Kidney epithelial cell (primary cell): ENCODE measurements at regions not wholly inside any gene's neighbourhood (a gene's known extent, or its start where the extent isn't known, plus 50 kb on each side); places are given as distances from the start of the nearest gene placed in this dataset.

ENCODE experiments used
- DNase-seq: peaks from one replicate; pipeline ENCODE4 v3.0.0-alpha.2; 2010; ENCODE audit warnings: low read depth
- H3K27me3 ChIP-seq: 2 replicates; pipeline ENCODE4 v1.6.0; 2011; ENCODE audit warnings: low read length; ENCODE audit not compliant: control insufficient read depth, insufficient read depth
- H3K36me3 ChIP-seq: 2 replicates; pipeline ENCODE4 v1.5.1; 2011; ENCODE audit warnings: low read length; ENCODE audit not compliant: control insufficient read depth, insufficient read depth
- H3K4me3 ChIP-seq: 2 replicates; pipeline ENCODE4 v1.5.1; 2011; ENCODE audit warnings: low read depth, mild to moderate bottlenecking, control low read depth, low read length
- TF ChIP-seq, protein P1 (sequence below): IDR thresholded peaks from 2 replicates; pipeline ENCODE4 v1.5.1; 2011; ENCODE audit warnings: mild to moderate bottlenecking, moderate library complexity, low read length, control low read depth, inconsistent platforms; ENCODE audit not compliant: insufficient read depth, poor library complexity, severe bottlenecking

- DNase-seq, result no peak
- H3K4me3 ChIP-seq, result no peak overlapping the region
- no peaks in the 10 kb centered on the region for H3K27me3 ChIP-seq
- H3K36me3 ChIP-seq, result no peaks in the 10 kb centered on the region
- TF ChIP-seq, protein P1, sequence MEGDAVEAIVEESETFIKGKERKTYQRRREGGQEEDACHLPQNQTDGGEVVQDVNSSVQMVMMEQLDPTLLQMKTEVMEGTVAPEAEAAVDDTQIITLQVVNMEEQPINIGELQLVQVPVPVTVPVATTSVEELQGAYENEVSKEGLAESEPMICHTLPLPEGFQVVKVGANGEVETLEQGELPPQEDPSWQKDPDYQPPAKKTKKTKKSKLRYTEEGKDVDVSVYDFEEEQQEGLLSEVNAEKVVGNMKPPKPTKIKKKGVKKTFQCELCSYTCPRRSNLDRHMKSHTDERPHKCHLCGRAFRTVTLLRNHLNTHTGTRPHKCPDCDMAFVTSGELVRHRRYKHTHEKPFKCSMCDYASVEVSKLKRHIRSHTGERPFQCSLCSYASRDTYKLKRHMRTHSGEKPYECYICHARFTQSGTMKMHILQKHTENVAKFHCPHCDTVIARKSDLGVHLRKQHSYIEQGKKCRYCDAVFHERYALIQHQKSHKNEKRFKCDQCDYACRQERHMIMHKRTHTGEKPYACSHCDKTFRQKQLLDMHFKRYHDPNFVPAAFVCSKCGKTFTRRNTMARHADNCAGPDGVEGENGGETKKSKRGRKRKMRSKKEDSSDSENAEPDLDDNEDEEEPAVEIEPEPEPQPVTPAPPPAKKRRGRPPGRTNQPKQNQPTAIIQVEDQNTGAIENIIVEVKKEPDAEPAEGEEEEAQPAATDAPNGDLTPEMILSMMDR, result no peak
These were observed 903.4 kb upstream of the SLC10A2 start for GRCh38 chr13:103969520-103970050.

DNA sequence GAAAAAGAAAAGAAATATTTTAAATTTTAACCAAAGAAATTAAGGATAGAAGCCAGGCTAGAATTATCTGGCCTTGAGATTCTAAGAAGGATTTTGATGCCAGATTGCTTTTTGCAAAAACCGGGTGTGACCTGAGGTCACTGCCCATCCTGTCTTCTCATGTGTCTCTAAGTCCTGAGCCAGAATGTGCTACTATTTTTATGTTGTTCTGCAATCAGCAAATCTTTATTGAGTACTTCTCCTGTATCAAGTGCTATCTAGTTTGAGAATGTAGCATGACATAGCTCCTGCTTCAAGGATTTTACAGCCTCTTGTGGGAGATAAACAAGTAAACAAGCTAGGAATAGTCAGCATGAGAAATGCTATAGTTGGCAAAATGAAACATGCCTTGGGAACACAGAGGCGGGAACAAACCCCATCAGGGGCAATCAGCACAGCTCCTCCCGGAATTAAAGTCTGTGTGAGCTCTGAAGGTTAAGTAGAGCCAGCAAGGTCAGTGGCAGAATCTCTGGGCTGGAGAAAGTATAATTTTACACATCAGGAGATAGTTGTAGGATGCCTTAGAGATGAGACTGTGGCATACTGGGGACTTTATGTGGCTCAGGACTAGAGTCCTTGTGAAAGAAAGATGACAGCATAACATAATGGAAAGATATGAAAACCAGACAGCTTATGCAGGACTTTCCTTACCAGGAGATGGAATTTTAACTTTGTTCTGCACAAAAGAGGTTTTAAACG is 899.5 kb upstream of the SLC10A2 start:
- Histone ChIP-seq H3K36me3 (no peaks in the 10 kb centered on the region), H3K4me3 (no peak overlapping the region), H3K27me3 (no peaks in the 10 kb centered on the region)
- TF ChIP-seq, protein P1, result no peak
- no peak for DNase-seq

GRCh38 chr13:103961784-103962183 is 895.6 kb upstream of the SLC10A2 start:
- Histone ChIP-seq H3K27me3 (no peaks in the 10 kb centered on the region), H3K36me3 (no peaks in the 10 kb centered on the region), H3K4me3 (no peak overlapping the region)
- TF ChIP-seq, protein P1, result no peak
- no peak for DNase-seq

- DNase-seq, result no peak
- TF ChIP-seq, protein P1, result no peak
- H3K36me3 ChIP-seq, result no peaks in the 10 kb centered on the region
- no peaks in the 10 kb centered on the region for H3K27me3 ChIP-seq
- no peak overlapping the region for H3K4me3 ChIP-seq
These were observed 894.9 kb upstream of the SLC10A2 start for GRCh38 chr13:103961129-103961528.

DNA sequence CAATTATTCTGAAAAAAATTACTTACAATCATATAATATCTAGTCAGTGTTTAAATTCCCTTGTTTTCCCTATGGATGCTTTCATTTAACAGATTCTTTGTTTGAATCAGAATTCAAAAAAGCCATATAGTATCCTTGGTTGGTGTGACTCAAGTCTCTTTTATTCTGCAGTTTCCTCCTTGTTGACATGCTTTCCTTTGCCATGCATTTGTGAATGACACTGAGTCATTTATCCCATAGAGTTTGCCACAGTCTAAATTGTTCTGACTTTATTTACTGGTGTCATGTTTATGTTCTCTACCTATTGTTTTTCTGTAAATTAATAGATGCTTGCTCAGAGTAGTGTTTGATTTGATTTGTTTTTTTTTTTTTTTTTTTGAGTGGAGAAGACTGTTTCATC is 893.8 kb upstream of the SLC10A2 start:
- Histone ChIP-seq H3K27me3 (no peaks in the 10 kb centered on the region), H3K4me3 (no peak overlapping the region), H3K36me3 (no peaks in the 10 kb centered on the region)
- no peak for DNase-seq
- TF ChIP-seq, protein P1, result no peak

DNA sequence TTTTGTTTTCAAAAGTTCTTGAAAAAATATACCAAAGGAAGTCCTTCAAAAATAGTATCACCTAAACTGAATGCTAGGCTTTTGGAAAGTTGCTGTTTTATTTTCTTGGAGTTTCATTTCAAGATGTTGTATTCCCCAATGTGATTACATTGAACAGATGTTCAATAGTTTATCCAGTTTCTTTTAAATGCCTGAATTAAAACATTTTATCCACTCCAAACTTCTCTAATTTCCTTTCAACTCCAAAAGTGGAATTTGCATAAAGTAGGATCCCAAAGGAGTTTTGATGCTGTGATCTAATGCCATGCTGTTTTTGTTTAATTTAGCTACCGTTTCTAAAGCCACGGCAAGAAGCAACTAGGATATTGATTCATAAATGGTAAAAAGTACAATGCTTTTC is 892.5 kb upstream of the SLC10A2 start:
- DNase-seq, result no peak
- Histone ChIP-seq H3K4me3 (no peak overlapping the region), H3K27me3 (no peaks in the 10 kb centered on the region), H3K36me3 (no peaks in the 10 kb centered on the region)
- TF ChIP-seq, protein P1, result no peak
